MM.1S (cell line): ENCODE measurements at regions not wholly inside any gene's neighbourhood (a gene's known extent, or its start where the extent isn't known, plus 50 kb on each side); places are given as distances from the start of the nearest gene placed in this dataset.

Experiments used
- EZH2 ChIP-seq: fragments of 300-600 bp; sonication (generic); optimal IDR thresholded peaks from 2 replicates; pipeline ENCODE3; 2017; ENCODE audit warnings: low read depth, mild to moderate bottlenecking, antibody characterized with exemption, low read length, mixed read lengths
- TF ChIP-seq, protein P1 (sequence below): fragments of 300-600 bp; sonication (generic); IDR thresholded peaks from 2 replicates; pipeline ENCODE4 v1.5.1; 2016; ENCODE audit warnings: antibody characterized with exemption, low read length, mixed read lengths

DNA sequence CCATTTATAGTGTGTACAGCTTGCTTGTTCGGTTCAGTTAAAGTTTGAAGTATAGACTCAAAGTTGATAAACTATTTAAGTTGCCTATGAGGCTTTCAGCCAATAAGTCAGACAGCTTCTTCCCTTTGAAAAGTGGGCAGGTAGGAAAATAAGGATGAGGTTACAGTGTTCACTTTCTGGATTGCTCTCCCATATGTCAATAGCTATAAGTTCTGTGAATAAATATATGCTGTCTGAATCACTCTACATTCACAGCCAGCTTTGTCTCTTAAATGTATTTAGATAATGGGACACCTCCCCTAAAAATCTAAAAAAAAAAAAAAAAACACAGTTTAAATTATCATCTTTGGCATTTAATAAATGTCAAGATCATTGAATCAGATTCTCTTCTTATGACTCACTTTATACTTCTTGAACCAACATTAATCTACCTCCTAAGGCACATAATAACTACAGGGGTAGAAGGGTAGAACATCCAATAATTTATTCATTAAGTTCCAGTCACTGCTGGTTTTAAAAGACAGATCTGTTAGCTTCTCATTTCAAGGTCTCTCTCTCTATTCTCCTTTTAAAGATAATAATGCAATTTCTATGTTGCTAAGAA, 126.4 kb upstream of the PCED1B start:
- no peak for TF ChIP-seq EZH2
- TF ChIP-seq, protein P1, sequence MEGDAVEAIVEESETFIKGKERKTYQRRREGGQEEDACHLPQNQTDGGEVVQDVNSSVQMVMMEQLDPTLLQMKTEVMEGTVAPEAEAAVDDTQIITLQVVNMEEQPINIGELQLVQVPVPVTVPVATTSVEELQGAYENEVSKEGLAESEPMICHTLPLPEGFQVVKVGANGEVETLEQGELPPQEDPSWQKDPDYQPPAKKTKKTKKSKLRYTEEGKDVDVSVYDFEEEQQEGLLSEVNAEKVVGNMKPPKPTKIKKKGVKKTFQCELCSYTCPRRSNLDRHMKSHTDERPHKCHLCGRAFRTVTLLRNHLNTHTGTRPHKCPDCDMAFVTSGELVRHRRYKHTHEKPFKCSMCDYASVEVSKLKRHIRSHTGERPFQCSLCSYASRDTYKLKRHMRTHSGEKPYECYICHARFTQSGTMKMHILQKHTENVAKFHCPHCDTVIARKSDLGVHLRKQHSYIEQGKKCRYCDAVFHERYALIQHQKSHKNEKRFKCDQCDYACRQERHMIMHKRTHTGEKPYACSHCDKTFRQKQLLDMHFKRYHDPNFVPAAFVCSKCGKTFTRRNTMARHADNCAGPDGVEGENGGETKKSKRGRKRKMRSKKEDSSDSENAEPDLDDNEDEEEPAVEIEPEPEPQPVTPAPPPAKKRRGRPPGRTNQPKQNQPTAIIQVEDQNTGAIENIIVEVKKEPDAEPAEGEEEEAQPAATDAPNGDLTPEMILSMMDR, result no peak
